Stimulated activated CD4-positive, alpha-beta T cell treated with anti-CD3 and anti-CD28 coated beads, Interleukin-1b, Interleukin-23, amount 100 ng/mL, for 24 hours (primary cell): ENCODE measurements at regions not wholly inside any gene's neighbourhood (a gene's known extent, or its start where the extent isn't known, plus 50 kb on each side); places are given as distances from the start of the nearest gene placed in this dataset.
A peak's percentile ranks its signal among the peaks of the same experiment; 100 is the strongest.
"Not testable (repeated sequence)": the region's sequence is repeated elsewhere in the genome, so short reads cannot be mapped to it uniquely, and the experiment has no call there.

Experiments
- DNase-seq, 4 experiments: peaks; one replicate each; pipeline ENCODE4 v3.0.0-alpha.2; 2020; ENCODE audit warnings: low read depth in 4 of 4, low spot score in 1 of 4

GRCh38 chr7:106526617-106527016 is 134.3 kb downstream of the CCDC71L start:
- DNase-seq: not testable (repeated sequence)

GRCh38 chr7:106524690-106525059 is 136.3 kb downstream of the CCDC71L start:
- DNase-seq: no peak

GRCh38 chr7:106523482-106523881 is 137.5 kb downstream of the CCDC71L start:
- DNase-seq: no peak

- DNase-seq: no peak
These were observed 138.3 kb downstream of the CCDC71L start for GRCh38 chr7:106522696-106523095.

- no peak for DNase-seq
These were observed 139.4 kb downstream of the CCDC71L start for GRCh38 chr7:106521541-106521940.

- no peak for DNase-seq
These were observed 139.9 kb downstream of the CCDC71L start for GRCh38 chr7:106520962-106521514.

GRCh38 chr7:106518967-106519366 is 142.0 kb downstream of the CCDC71L start:
- DNase-seq: no peak

GRCh38 chr7:106518239-106518638 is 142.7 kb downstream of the CCDC71L start:
- DNase-seq: no peak

GRCh38 chr7:106517508-106517907 is 143.4 kb downstream of the CCDC71L start:
- DNase-seq: no peak

- no peak for DNase-seq
These were observed 145.6 kb downstream of the CCDC71L start for GRCh38 chr7:106515321-106515720.

GRCh38 chr7:106514881-106515280 is 146.1 kb downstream of the CCDC71L start:
- no peak for DNase-seq

GRCh38 chr7:106512217-106512616 is 148.7 kb downstream of the CCDC71L start:
- DNase-seq: no peak

- DNase-seq: peak in 1 of 4 experiments; percentile 15
These were observed 156.3 kb downstream of the CCDC71L start for GRCh38 chr7:106504645-106505044.

- no peak for DNase-seq
These were observed 156.8 kb downstream of the CCDC71L start for GRCh38 chr7:106504207-106504606.

- no peak for DNase-seq
These were observed 157.3 kb downstream of the CCDC71L start for GRCh38 chr7:106503626-106504025.

- no peak for DNase-seq
These were observed 159.1 kb downstream of the CCDC71L start for GRCh38 chr7:106501605-106502580.

- DNase-seq: no peak
These were observed 161.1 kb downstream of the CCDC71L start for GRCh38 chr7:106499897-106500296.

GRCh38 chr7:106498005-106498404 is 163.0 kb downstream of the CCDC71L start:
- not testable (repeated sequence) for DNase-seq

- no peak for DNase-seq
These were observed 167.8 kb downstream of the CCDC71L start for GRCh38 chr7:106493041-106493731.

- DNase-seq: no peak
These were observed 172.5 kb downstream of the CCDC71L start for GRCh38 chr7:106488465-106488864.

GRCh38 chr7:106487892-106488291 is 173.1 kb downstream of the CCDC71L start:
- DNase-seq: no peak

GRCh38 chr7:106486331-106486730 is 174.6 kb downstream of the CCDC71L start:
- no peak for DNase-seq
